Right ventricle myocardium superior (tissue), 1 donor: ENCODE measurements at regions not wholly inside any gene's neighbourhood (a gene's known extent, or its start where the extent isn't known, plus 50 kb on each side); places are given as distances from the start of the nearest gene placed in this dataset.
"Not testable (repeated sequence)": the region's sequence is repeated elsewhere in the genome, so short reads cannot be mapped to it uniquely, and the experiment has no call there.

Experiments
- ATAC-seq: fragments of 200-7000 bp; cut with Tn5 transposase; one replicate; pipeline ENCODE4 v1.9.1; 2020; ENCODE audit warnings: mild to moderate bottlenecking; ENCODE audit not compliant: poor library complexity
- DNase-seq: peaks from one replicate; pipeline ENCODE4 v3.0.0-alpha.2; 2020
- intact Hi-C: fragments of 100-400 bp; cut with DNase I; formaldehyde crosslinking; loops from one replicate; pipeline ENCODE4 v1.11.2; 2022
- donor health status: DM: no; HTN: yes; CAD: no; lungs with severe emphysema.

GRCh38 chr6:51472745-51473487 lies 614.5 kb downstream of the PKHD1 start:
- DNase-seq, result no peak
- no peak for ATAC-seq
- intact Hi-C loops, result no loop called here

- DNase-seq, result no peak
- intact Hi-C loops, result no loop called here
- ATAC-seq, result no peak
Measured at GRCh38 chr6:51474022-51474975, 613.1 kb downstream of the PKHD1 start.

- intact Hi-C loops, result no loop called here
- no peak for ATAC-seq
- DNase-seq, result no peak
Measured at GRCh38 chr6:51477711-51478311, 609.6 kb downstream of the PKHD1 start.

- intact Hi-C loops, result no loop called here
- ATAC-seq, result no peak
- no peak for DNase-seq
Measured at GRCh38 chr6:51479296-51479695, 608.1 kb downstream of the PKHD1 start.

GRCh38 chr6:51480040-51480439 lies 607.4 kb downstream of the PKHD1 start:
- intact Hi-C loops, result no loop called here
- ATAC-seq (no peak), DNase-seq (no peak)

GRCh38 chr6:51485869-51486268 lies 601.5 kb downstream of the PKHD1 start:
- intact Hi-C loops, ATAC-seq: not testable (repeated sequence)
- DNase-seq, result peak; percentile 29

GRCh38 chr6:51487937-51488336 lies 599.5 kb downstream of the PKHD1 start:
- no peak for ATAC-seq
- DNase-seq, result no peak
- intact Hi-C loops, result no loop called here

- DNase-seq (no peak), ATAC-seq (no peak)
- intact Hi-C loops, result no loop called here
Measured at GRCh38 chr6:51489133-51489532, 598.3 kb downstream of the PKHD1 start.

- ATAC-seq, result no peak
- intact Hi-C loops, result no loop called here
- DNase-seq, result no peak
Measured at GRCh38 chr6:51490101-51490500, 597.3 kb downstream of the PKHD1 start.

- no peak for DNase-seq
- ATAC-seq, result no peak
- intact Hi-C loops, result no loop called here
Measured at GRCh38 chr6:51494342-51494741, 593.1 kb downstream of the PKHD1 start.

- intact Hi-C loops, result no loop called here
- ATAC-seq (no peak), DNase-seq (no peak)
Measured at GRCh38 chr6:51495096-51495495, 592.3 kb downstream of the PKHD1 start.

GRCh38 chr6:51495610-51496396 lies 591.6 kb downstream of the PKHD1 start:
- DNase-seq (no peak), ATAC-seq (no peak)
- intact Hi-C loops, result no loop called here

- intact Hi-C loops, result no loop called here
- ATAC-seq, result no peak
Measured at GRCh38 chr6:51502996-51503395, 584.4 kb downstream of the PKHD1 start.

GRCh38 chr6:51505434-51505833 lies 582.0 kb downstream of the PKHD1 start:
- intact Hi-C loops, result no loop called here
- DNase-seq, result no peak
- no peak for ATAC-seq

More at GRCh38 chr6:51502996-51503395, 584.4 kb downstream of the PKHD1 start:
- DNase-seq, result no peak

GRCh38 chr6:51509597-51509996 lies 577.8 kb downstream of the PKHD1 start:
- intact Hi-C loops, result no loop called here
- ATAC-seq (no peak), DNase-seq (no peak)

- DNase-seq (no peak), ATAC-seq (no peak)
- intact Hi-C loops, result no loop called here
Measured at GRCh38 chr6:51511081-51511480, 576.3 kb downstream of the PKHD1 start.

GRCh38 chr6:51513891-51514747 lies 573.3 kb downstream of the PKHD1 start:
- intact Hi-C loops, result no loop called here
- no peak for ATAC-seq

More at GRCh38 chr6:51513891-51514747, 573.3 kb downstream of the PKHD1 start:
- DNase-seq, result no peak
